ENCODE measurements at regions not wholly inside any gene's neighbourhood (a gene's known extent, or its start where the extent isn't known, plus 50 kb on each side); places are given as distances from the start of the nearest gene placed in this dataset.
A peak's percentile ranks its signal among the peaks of the same experiment; 100 is the strongest.

- Mint-ChIP-seq H3K4me3 (no peak overlapping the region), H3K9me3 (peaks cover 7% of the 10 kb centered on the region), H3K27me3 (peaks cover 4% of the 10 kb centered on the region), H3K36me3 (ENCODE audit: low read depth) (no peaks in the 10 kb centered on the region), H3K4me1 (no peaks in the 10 kb centered on the region), H3K27ac (no peak overlapping the region)
- ATAC-seq (replicated peaks) = no peak
These were observed 1352.0 kb upstream of the B3GALT2 start for GRCh38 chr1:194538453-194538852.

GRCh38 chr1:194537521-194537920, 1351.1 kb upstream of the B3GALT2 start:
- Mint-ChIP-seq H3K36me3 (ENCODE audit: low read depth) (no peaks in the 10 kb centered on the region), H3K9me3 (peaks cover 4% of the 10 kb centered on the region), H3K27me3 (peaks cover 4% of the 10 kb centered on the region), H3K27ac (no peak overlapping the region), H3K4me3 (no peak overlapping the region), H3K4me1 (no peaks in the 10 kb centered on the region)
- ATAC-seq (replicated peaks) = no peak

- H3K27ac Mint-ChIP-seq = no peak overlapping the region
- H3K9me3 Mint-ChIP-seq = peaks cover 3% of the 10 kb centered on the region
- ATAC-seq (replicated peaks) = no peak
- no peaks in the 10 kb centered on the region for H3K4me1 Mint-ChIP-seq
- no peaks in the 10 kb centered on the region for H3K36me3 Mint-ChIP-seq (ENCODE audit: low read depth)
- no peak overlapping the region for H3K4me3 Mint-ChIP-seq
- H3K27me3 Mint-ChIP-seq = peaks cover 4% of the 10 kb centered on the region
These were observed 1349.0 kb upstream of the B3GALT2 start for GRCh38 chr1:194535369-194535768.

- Mint-ChIP-seq H3K27me3 (peaks cover 4% of the 10 kb centered on the region), H3K4me3 (no peak overlapping the region), H3K36me3 (ENCODE audit: low read depth) (no peaks in the 10 kb centered on the region), H3K9me3 (peaks cover 3% of the 10 kb centered on the region), H3K4me1 (no peaks in the 10 kb centered on the region), H3K27ac (no peak overlapping the region)
- no peak for ATAC-seq (replicated peaks)
These were observed 1348.4 kb upstream of the B3GALT2 start for GRCh38 chr1:194534784-194535183.

GRCh38 chr1:194533641-194534040, 1347.2 kb upstream of the B3GALT2 start:
- no peak for ATAC-seq (replicated peaks)
- Mint-ChIP-seq H3K4me1 (no peaks in the 10 kb centered on the region), H3K27me3 (peaks cover 4% of the 10 kb centered on the region), H3K9me3 (peaks cover 3% of the 10 kb centered on the region), H3K4me3 (no peak overlapping the region), H3K27ac (no peak overlapping the region), H3K36me3 (ENCODE audit: low read depth) (no peaks in the 10 kb centered on the region)

GRCh38 chr1:194517567-194517966, 1331.2 kb upstream of the B3GALT2 start:
- Mint-ChIP-seq H3K27ac (no peak overlapping the region), H3K4me1 (no peaks in the 10 kb centered on the region), H3K9me3 (no peaks in the 10 kb centered on the region), H3K4me3 (no peak overlapping the region), H3K27me3 (no peaks in the 10 kb centered on the region), H3K36me3 (ENCODE audit: low read depth) (no peaks in the 10 kb centered on the region)
- no peak for ATAC-seq (replicated peaks)

- Mint-ChIP-seq H3K27ac (no peak overlapping the region), H3K36me3 (ENCODE audit: low read depth) (no peaks in the 10 kb centered on the region), H3K27me3 (no peaks in the 10 kb centered on the region), H3K9me3 (no peaks in the 10 kb centered on the region), H3K4me1 (no peaks in the 10 kb centered on the region), H3K4me3 (no peak overlapping the region)
- no peak for ATAC-seq (replicated peaks)
These were observed 1329.5 kb upstream of the B3GALT2 start for GRCh38 chr1:194515916-194516315.

GRCh38 chr1:194512957-194513356, 1326.5 kb upstream of the B3GALT2 start:
- no peak overlapping the region for H3K27ac Mint-ChIP-seq
- ATAC-seq (replicated peaks) = no peak
- no peak overlapping the region for H3K4me3 Mint-ChIP-seq
- peaks cover 5% of the 10 kb centered on the region for H3K9me3 Mint-ChIP-seq
- H3K36me3 Mint-ChIP-seq (ENCODE audit: low read depth) = no peaks in the 10 kb centered on the region
- no peaks in the 10 kb centered on the region for H3K27me3 Mint-ChIP-seq
- H3K4me1 Mint-ChIP-seq = no peaks in the 10 kb centered on the region

- no peak for ATAC-seq (replicated peaks)
- peaks cover 5% of the 10 kb centered on the region for H3K9me3 Mint-ChIP-seq
- H3K27ac Mint-ChIP-seq = no peak overlapping the region
- no peaks in the 10 kb centered on the region for H3K36me3 Mint-ChIP-seq (ENCODE audit: low read depth)
- H3K4me1 Mint-ChIP-seq = no peaks in the 10 kb centered on the region
- no peaks in the 10 kb centered on the region for H3K27me3 Mint-ChIP-seq
- no peak overlapping the region for H3K4me3 Mint-ChIP-seq
These were observed 1325.9 kb upstream of the B3GALT2 start for GRCh38 chr1:194512345-194512744.

GRCh38 chr1:194503209-194503608, 1316.8 kb upstream of the B3GALT2 start:
- Mint-ChIP-seq H3K9me3 (no peaks in the 10 kb centered on the region), H3K27me3 (no peaks in the 10 kb centered on the region), H3K4me3 (no peak overlapping the region), H3K4me1 (no peaks in the 10 kb centered on the region), H3K36me3 (ENCODE audit: low read depth) (no peaks in the 10 kb centered on the region), H3K27ac (no peak overlapping the region)
- no peak for ATAC-seq (replicated peaks)

- Mint-ChIP-seq H3K9me3 (no peaks in the 10 kb centered on the region), H3K27me3 (no peaks in the 10 kb centered on the region), H3K4me1 (no peaks in the 10 kb centered on the region), H3K4me3 (no peak overlapping the region), H3K27ac (no peak overlapping the region), H3K36me3 (ENCODE audit: low read depth) (no peaks in the 10 kb centered on the region)
- ATAC-seq (replicated peaks) = no peak
These were observed 1309.0 kb upstream of the B3GALT2 start for GRCh38 chr1:194495434-194495833.

- no peak overlapping the region for H3K27ac Mint-ChIP-seq
These were observed 1300.8 kb upstream of the B3GALT2 start for GRCh38 chr1:194487172-194487571.

GRCh38 chr1:194485432-194485831, 1299.0 kb upstream of the B3GALT2 start:
- peak; percentile 26 for ATAC-seq (replicated peaks)
- H3K4me3 Mint-ChIP-seq = no peak overlapping the region
- no peaks in the 10 kb centered on the region for H3K36me3 Mint-ChIP-seq (ENCODE audit: low read depth)
- H3K9me3 Mint-ChIP-seq = no peaks in the 10 kb centered on the region
- peaks cover 3% of the 10 kb centered on the region for H3K27me3 Mint-ChIP-seq
- H3K27ac Mint-ChIP-seq = no peak overlapping the region
- no peaks in the 10 kb centered on the region for H3K4me1 Mint-ChIP-seq

More at GRCh38 chr1:194487172-194487571, 1300.8 kb upstream of the B3GALT2 start:
- H3K4me3 Mint-ChIP-seq = no peak overlapping the region
- H3K9me3 Mint-ChIP-seq = no peaks in the 10 kb centered on the region
- H3K27me3 Mint-ChIP-seq = peaks cover 3% of the 10 kb centered on the region
- ATAC-seq (replicated peaks) = no peak
- no peaks in the 10 kb centered on the region for H3K36me3 Mint-ChIP-seq (ENCODE audit: low read depth)
- H3K4me1 Mint-ChIP-seq = no peaks in the 10 kb centered on the region

- Mint-ChIP-seq H3K36me3 (ENCODE audit: low read depth) (no peaks in the 10 kb centered on the region), H3K4me3 (no peak overlapping the region), H3K9me3 (no peaks in the 10 kb centered on the region), H3K27ac (no peak overlapping the region), H3K27me3 (peaks cover 4% of the 10 kb centered on the region), H3K4me1 (no peaks in the 10 kb centered on the region)
- no peak for ATAC-seq (replicated peaks)
These were observed 1292.3 kb upstream of the B3GALT2 start for GRCh38 chr1:194478731-194479130.

GRCh38 chr1:194477908-194478307, 1291.5 kb upstream of the B3GALT2 start:
- no peaks in the 10 kb centered on the region for H3K9me3 Mint-ChIP-seq
- no peaks in the 10 kb centered on the region for H3K36me3 Mint-ChIP-seq (ENCODE audit: low read depth)
- ATAC-seq (replicated peaks) = no peak
- H3K4me3 Mint-ChIP-seq = no peak overlapping the region
- no peak overlapping the region for H3K27ac Mint-ChIP-seq
- H3K27me3 Mint-ChIP-seq = peaks cover 4% of the 10 kb centered on the region
- no peaks in the 10 kb centered on the region for H3K4me1 Mint-ChIP-seq

- Mint-ChIP-seq H3K27me3 (peaks cover 4% of the 10 kb centered on the region), H3K27ac (no peak overlapping the region), H3K4me3 (no peak overlapping the region), H3K9me3 (no peaks in the 10 kb centered on the region), H3K36me3 (ENCODE audit: low read depth) (no peaks in the 10 kb centered on the region), H3K4me1 (no peaks in the 10 kb centered on the region)
- ATAC-seq (replicated peaks) = no peak
These were observed 1290.5 kb upstream of the B3GALT2 start for GRCh38 chr1:194476872-194477271.

Data from activated T-helper 17 cell treated with anti-CD3 and anti-CD28 coated beads, Interleukin-2, amount 50 U/mL, for 72 hours (primary cell).